Suprapubic skin (tissue), 4 donors: ENCODE measurements at regions not wholly inside any gene's neighbourhood (a gene's known extent, or its start where the extent isn't known, plus 50 kb on each side); places are given as distances from the start of the nearest gene placed in this dataset.

Experiments used
- DNase-seq, 2 donors: peaks; one replicate each; pipeline ENCODE4 v3.0.0-alpha.2; 2019; ENCODE audit warnings: low spot score in 2 of 2
- H3K27ac ChIP-seq: fragments of 200-600 bp; sonication (generic); one replicate; pipeline ENCODE4 v1.5.1; 2019
- H3K27me3 ChIP-seq: fragments of 200-600 bp; sonication (generic); one replicate; pipeline ENCODE4 v1.5.1; 2019
- H3K36me3 ChIP-seq: fragments of 200-600 bp; sonication (generic); one replicate; pipeline ENCODE4 v1.5.1; 2019
- H3K4me1 ChIP-seq: fragments of 200-600 bp; sonication (generic); one replicate; pipeline ENCODE4 v1.5.1; 2019
- H3K4me3 ChIP-seq: fragments of 200-600 bp; sonication (generic); one replicate; pipeline ENCODE4 v1.5.1; 2019; ENCODE audit warnings: mild to moderate bottlenecking
- H3K9me3 ChIP-seq: fragments of 200-600 bp; sonication (generic); one replicate; pipeline ENCODE4 v1.5.1; 2019
- CTCF ChIP-seq, 2 donors: fragments of 200-600 bp in 1 of 2; fragments of 450-650 bp in 1 of 2; sonication (generic) in 1 of 2; IDR thresholded peaks; one replicate each; pipeline ENCODE4 v1.5.1; 2016 to 2019; ENCODE audit warnings: antibody characterized with exemption in 2 of 2, mild to moderate bottlenecking in 1 of 2, moderate library complexity in 1 of 2
- EP300 ChIP-seq: sonication (generic); formaldehyde crosslinking; IDR thresholded peaks from one replicate; pipeline ENCODE4 v1.6.1; 2017; ENCODE audit warnings: antibody characterized with exemption
- POLR2A ChIP-seq, 2 donors: fragments of 450-650 bp; IDR thresholded peaks; one replicate each; pipeline ENCODE4 v1.6.1; 2017; ENCODE audit warnings: antibody characterized with exemption in 2 of 2, mild to moderate bottlenecking in 2 of 2, moderate library complexity in 2 of 2
- POLR2AphosphoS5 ChIP-seq, 3 donors: sonication (generic); formaldehyde crosslinking; IDR thresholded peaks; one replicate each; pipeline ENCODE4 v1.6.1; 2017; ENCODE audit warnings: antibody characterized with exemption in 3 of 3
- WGBS: methylation state at CpG from one replicate; pipeline ENCODE4 v1.1.5; 2018; 5-methylcytosine and 5-hydroxymethylcytosine counted together

DNA sequence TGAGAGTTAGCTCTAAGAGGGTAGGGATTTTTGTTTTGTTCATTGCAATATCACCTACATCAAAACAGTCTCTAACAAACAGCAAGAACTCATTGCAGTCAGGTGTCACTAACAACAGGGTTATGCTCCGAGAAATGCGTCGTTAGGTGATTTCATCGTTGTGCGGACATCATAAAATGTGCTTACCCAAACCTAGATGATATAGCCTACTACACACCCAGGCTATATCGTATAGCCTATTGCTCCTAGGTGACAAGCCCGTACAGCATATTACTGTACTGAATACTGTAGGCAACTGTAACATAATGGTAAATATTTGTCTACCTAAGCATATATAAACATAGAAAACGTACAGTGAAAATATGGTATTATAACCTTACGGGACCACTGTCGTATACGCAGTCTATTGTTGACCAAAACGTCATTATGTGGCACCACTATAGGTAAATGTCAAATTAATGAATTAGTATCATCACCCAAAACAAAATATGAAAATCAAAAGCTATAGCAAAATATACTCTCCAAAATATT, 49.9 kb upstream of the TAB2 start:
- Histone ChIP-seq H3K4me3 (no peak overlapping the region), H3K36me3 (no peaks in the 10 kb centered on the region), H3K27me3 (no peaks in the 10 kb centered on the region), H3K4me1 (no peaks in the 10 kb centered on the region), H3K9me3 (no peaks in the 10 kb centered on the region), H3K27ac (no peak overlapping the region)
- 95% methylated on average over 12 of the region's 12 CpGs for WGBS
- DNase-seq = no peak
- TF ChIP-seq POLR2A (IDR thresholded peaks at IDR 0.05) (no peak), CTCF (IDR thresholded peaks at IDR 0.05) (no peak), EP300 (no peak), POLR2AphosphoS5 (IDR thresholded peaks at IDR 0.05) (no peak)
